Midbrain (tissue), 1 donor: ENCODE measurements at regions not wholly inside any gene's neighbourhood (a gene's known extent, or its start where the extent isn't known, plus 50 kb on each side); places are given as distances from the start of the nearest gene placed in this dataset.
"Not testable (repeated sequence)": the region's sequence is repeated elsewhere in the genome, so short reads cannot be mapped to it uniquely, and the experiment has no call there.

Experiments used
- DNase-seq: peaks from one replicate; lab custom pipeline; 2025; lab: John Stamatoyannopoulos, UW

DNA sequence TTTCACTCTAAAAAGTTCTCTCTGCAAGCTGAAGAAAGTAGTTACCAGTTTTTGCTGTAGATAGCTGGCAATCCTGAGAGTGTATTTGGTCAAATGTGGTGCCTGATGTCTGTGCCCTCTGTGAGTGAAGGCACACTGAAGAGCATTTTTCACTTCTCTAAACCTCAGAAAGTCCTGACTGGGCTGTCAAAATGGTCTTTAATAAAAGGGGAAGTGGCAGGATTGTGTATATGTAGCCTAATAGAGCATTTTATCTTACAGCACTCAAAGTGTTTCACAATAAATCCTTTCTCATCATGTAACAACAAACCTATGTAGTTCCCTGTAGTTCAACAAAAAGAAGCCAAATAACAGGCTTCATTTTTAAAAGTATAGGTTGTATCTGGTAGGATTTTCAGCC lies 1552.3 kb upstream of the SLC39A10 start:
- peak; percentile 25 for DNase-seq

DNA sequence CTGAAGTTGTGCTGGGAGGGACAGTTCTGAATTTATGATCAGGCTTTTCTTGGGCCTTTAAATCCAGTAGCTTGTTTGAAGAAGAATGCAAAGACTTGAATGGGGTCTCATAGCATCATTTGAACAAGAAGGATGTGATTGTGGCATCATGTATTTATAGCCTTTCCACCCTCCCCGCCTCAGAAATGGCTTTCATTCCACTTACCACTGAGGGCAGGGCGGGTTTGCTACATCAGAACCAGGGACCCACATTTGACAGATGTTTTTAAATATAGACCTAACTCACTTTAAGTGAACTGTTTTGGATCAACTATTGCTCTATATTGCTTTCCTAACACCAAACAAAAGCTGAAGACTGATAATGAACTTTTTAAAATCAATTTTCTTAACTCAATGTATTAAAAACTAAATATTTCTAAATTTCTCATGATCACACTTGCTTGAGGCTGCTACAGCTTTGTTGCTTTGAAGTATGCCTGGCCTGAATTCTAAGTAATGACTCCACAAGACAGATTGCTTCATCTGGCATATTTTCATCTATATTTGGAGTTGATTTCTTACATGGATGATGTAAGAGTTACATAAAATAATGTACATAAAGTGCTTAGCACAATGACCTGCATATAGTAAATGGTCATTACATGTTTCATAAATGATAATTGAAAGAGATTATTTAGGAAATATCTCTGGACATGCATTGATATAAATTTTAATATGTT lies 1552.9 kb upstream of the SLC39A10 start:
- no peak for DNase-seq

DNA sequence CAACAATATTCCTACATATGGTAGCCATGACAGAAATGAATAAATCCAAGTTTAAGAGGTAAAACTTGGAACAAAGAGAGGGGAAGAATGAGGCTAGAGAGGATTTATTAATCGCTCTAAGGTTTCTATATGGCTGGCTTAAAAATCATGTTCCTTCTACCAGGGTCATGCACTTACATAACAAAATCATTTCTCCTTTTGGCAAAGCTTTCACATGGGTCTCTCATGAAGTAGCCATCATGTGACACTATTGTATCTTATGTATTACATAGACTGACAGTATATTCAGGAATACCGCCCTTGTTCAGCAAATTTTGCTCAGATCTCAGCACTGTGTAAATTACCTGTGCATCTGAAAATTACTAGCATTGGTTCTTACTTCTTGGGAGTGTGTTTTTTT lies 1554.5 kb upstream of the SLC39A10 start:
- no peak for DNase-seq

DNA sequence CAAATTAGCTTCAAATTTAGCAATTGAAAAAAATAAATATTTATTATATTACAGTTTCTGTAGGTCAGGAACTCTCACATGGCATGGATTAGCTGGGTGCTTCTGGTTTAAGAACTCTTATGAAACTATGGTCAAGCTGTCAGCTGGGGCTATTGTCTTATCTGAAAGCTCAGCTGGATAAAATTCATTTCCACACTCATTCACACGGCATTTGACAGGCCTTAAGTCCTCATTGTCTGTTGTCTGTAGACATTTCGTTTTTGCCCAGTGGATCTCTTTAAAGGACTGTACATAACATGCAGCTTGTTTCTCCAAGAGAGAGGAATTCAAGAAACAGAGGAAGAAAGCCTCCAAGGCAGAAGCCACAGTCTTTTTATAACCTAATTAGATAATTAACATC lies 1556.8 kb upstream of the SLC39A10 start:
- no peak for DNase-seq

DNA sequence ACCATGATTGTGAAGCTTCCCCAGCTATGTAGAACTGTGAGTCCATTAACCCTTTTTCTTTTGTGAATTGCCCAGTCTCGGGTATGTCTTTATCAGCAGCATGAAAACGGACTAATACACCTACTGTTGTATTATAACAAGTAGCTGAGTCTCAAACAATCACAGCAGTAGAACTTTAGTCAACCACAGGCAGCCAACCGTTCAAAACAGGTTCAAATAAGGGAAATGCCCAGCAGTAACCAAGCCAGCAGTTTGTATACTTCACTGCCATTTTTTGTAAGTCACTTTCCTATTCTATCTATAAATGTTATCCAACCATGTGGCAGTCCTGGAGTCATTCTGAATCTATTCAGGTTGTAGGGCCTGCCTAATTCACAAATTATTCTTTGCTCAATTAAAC lies 1560.6 kb upstream of the SLC39A10 start:
- DNase-seq = no peak

DNA sequence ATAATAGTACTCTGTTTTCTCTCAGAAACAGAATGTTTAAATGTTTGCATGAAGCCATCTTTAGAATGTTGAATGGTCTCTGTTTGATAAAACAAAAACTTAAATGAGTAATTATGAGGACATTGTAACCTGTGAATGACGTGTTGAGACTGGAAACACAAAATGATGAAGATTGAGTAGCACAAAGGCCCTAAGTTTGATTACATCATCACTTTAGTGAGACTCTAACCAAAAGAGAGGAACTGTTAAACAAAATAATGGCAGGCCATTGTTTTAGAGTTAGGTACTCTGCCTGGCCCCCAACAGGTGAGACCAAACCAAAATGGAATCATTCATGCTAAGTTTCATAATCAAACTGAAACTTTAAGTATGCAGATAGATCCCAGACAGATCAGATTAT lies 1561.7 kb upstream of the SLC39A10 start:
- DNase-seq = no peak

DNA sequence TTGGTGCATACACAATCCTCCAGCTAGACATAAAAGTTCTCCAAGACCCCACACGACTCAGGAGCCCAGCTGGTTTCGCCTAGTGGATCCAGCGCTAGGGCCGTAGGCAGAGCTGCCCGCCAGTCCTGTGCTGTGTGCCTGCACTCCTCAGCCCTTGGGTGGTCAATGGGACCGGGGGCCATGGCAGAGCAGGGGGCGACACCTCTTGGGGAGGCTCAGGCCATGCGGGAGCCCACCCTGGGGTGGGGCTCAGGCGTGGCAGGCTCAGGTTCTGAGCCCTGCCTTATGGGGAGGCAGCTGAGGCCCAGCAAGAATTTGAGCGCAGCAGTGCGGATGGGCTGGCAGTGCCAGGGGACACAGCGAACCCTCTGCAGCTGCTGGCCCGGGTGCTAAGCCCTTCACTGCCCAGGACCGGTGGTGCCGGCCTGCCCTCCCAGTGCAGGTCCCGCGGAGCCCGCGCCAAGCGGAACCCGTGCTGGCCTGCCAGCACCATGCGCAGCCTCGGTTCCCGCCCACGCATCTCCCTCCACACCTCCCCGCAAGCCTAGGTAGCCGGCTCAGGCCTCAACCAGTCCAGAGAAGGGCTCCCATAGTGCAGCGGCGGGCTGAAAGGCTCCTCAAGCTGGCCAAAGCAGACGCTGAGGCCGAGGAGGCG lies 1566.6 kb upstream of the SLC39A10 start:
- no peak for DNase-seq

DNA sequence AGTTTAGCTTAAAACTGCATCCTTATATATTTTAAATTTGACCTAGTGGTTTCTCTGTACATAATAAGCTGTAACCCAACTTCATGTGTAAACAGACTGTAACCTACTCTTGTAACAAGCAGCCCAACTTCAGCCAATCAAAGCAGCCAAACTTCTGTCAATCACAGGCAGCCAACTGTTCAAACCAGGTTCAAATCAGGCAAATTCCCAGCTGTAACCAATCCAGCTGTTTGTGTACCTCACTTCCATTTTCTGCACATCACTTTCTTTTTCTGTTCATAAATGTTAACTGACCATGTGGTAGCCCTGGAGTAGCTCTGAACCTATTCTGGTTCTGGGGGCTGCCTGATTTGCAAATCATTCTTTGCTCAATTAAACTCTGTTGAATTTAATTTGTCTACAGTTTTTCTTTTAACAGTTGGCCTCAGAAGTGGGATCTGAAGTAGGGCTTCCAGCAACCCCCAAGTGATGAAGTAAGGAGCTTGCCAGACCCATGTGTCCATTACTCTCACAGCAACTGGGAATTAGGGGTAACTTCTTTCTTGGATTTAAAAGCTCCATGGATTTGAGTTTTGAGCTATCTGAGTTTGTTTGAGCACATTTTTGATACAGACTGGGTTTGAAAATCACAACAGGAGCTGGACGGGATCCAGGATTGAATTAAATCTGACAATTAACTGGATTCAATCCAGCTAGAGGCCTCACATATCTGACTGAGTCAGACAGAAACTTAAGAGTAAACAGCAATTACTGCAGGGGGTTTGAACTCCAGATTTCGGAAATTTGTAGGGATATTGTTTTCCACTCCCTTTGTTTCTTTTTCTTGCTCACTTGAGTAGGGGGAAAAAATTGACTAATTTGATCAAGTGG lies 1569.7 kb upstream of the SLC39A10 start:
- no peak for DNase-seq

DNA sequence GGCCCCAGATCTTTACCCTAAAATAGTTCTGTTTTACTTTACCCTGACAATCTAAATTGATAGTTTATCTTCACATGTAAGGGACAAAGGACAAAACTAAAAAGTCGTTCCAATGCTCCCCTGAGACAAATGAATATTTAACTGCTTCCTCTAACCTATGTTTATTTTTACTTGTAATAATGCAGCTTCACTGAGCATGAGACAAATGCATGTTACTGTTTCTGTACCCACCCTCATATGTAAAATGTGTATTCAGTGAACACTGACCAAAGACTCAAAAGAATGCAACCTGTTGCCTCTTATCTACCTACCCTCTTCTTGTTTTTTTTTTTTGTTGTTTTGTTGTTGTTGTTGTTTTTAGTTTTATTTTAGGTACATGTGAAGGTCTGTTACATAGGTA lies 1570.9 kb upstream of the SLC39A10 start:
- DNase-seq = no peak

DNA sequence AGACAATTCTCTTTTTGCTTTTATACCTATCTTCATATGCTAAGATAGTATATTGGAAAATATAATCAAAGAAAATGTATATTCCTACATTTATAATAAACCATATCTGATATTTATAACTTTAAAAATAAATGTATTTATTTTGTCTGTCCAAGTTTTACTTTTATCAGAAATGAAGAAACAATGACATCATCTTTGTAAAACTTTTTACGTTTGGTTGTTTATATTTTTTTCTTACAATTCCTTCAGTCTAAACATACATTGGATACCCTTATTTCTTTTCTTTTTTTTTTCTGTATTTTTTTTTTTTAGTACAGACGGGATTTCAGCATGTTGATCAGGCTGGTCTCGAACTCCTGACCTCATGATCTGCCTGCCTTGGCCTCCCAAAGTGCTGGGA lies 1577.0 kb upstream of the SLC39A10 start:
- DNase-seq = no peak

DNA sequence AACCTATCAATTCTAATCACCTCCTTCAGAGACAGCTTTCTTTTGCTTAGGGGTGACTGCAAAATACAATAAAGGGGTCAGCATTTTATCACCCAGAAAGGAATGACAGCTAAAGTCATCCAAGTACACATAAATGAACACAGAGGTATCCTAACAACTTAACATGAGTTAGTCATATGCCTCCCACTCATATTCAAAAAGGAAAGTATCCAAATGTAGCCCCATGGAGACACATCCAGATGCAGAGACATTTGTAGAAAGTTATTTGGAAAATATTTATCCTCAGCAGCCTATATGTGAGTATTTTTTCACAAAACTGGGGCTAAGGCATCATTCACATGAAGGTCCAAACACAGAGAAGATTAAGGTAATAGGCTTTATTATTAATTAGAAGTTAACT lies 1579.7 kb upstream of the SLC39A10 start:
- no peak for DNase-seq

DNA sequence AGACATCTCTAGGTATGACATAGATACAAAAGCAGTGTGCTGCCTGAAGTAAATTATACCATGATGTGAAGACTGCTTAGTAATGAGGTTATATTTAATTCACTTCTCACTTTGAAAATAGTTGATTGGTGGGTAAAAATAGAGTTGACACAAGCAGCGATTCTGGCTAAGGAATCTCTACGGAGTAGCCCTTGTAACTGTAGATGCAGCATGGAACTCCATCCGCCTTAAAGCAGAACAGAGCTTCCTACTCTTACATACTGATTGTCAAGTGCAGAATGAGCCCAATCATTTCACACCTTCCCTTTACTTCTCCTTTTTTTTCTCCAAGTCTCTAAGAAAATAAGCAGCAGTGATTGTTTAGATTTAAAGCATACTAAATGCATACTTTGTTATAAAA lies 1594.6 kb upstream of the SLC39A10 start:
- no peak for DNase-seq

DNA sequence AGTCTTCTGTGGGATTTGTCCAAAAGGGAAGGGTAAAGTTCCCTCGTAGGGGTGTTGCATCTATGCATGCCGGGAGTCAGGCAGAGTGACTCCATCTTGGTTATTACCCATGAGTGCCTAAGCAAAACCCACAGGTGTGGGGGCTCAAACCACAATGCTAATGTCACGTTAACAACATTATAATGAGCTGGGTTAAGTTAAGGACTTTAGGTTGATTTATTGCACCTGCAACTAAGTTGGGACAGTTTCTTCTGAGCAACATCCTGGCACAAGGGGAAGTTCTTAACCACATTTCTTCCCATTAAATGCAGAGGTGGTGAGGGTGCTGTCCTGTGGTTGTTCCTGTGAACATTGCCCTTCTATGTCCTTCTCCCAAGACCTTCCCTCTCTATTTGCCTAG lies 1596.8 kb upstream of the SLC39A10 start:
- DNase-seq = no peak

DNA sequence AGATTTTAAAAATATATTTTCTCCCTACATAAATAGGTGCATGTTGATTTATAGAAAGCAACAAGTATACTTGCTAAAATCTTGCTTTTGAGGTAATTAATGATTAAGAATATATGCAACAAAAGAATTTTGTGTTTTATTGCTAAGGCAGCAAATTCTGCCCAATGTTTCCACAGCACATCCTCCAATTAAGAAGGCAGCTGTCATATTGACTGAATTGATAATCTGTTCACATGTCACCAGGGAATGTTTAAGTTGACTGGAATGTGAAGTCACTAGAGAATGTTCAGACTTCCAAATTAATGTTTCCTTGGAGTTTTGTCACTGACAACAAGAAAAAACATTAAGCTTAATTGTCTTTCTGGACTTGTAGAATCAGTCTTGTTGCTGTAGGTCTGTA lies 1602.7 kb upstream of the SLC39A10 start:
- DNase-seq = no peak

DNA sequence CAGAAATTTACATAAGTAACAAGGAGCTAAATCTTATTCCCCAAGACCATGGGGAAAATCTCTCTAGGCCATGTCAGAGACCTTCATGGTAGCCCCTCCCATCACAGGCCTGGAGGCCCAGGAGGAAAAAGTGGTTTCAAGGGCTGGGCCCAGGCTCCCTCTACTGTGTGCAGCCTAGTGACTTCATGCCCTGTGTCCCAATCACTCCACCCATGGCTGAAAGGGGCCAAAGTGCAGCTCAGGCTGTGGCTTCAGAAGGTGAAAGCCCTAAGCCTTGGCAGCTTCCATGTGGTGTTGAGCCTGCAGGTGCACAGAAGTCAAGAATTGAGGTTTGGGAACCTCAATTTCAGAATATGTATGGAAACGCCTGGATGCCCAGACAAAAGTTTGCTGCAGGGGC lies 1612.7 kb upstream of the SLC39A10 start:
- no peak for DNase-seq

DNA sequence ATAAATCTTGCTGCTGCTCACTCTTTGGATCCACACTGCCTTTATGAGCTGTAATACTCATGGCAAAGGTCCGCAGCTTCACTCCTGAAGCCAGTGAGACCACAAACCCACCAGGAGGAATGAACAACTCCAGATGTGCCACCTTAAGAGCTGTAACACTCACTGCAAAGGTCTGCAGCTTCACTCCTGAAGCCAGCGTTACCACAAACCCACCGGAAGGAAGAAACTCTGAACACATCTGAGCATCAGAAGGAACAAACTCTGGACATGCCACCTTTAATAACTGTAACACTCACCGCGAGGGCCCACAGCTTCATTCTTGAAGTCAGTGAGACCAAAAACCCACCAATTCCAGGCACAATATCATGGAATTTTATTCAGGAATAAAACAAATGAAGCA lies 1635.9 kb upstream of the SLC39A10 start:
- not testable (repeated sequence) for DNase-seq

DNA sequence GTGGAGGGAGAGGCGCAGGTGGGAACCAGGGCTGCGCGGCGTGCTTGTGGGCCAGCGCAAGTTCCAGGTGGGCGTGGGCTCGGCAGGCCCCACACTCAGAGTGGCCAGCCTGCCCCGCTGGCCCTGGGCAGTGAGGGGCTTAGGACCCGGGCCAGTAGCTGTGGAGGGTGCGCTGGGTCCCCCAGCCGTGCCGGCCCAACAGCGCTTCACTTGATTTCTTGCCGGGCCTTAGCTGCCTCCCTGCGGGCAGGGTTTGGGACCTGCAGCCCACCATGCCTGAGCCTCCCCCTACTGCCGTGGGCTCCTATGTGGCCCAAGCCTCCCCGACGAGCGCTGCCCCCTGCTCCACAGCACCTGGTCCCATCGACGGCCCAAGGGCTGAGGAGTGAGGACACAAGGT lies 1636.9 kb upstream of the SLC39A10 start:
- DNase-seq = no peak

DNA sequence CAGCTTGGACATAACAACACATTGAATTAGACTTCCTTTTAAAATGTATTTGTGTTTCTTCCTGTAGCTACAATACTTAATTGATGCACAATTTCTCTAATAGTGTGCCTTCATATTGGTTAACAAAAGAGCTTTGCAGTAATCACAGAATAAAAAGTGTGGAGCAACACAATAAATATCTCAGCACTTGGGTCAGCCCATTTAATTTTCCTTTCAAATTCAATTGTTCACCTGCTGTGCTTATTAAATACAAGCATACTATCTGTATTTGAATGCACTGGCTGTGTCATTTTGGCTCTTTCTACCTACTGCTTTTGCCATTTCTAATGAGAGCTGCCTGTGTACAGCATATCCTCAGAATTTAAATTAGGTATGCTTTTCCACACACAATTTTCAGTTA lies 1641.3 kb upstream of the SLC39A10 start:
- no peak for DNase-seq

DNA sequence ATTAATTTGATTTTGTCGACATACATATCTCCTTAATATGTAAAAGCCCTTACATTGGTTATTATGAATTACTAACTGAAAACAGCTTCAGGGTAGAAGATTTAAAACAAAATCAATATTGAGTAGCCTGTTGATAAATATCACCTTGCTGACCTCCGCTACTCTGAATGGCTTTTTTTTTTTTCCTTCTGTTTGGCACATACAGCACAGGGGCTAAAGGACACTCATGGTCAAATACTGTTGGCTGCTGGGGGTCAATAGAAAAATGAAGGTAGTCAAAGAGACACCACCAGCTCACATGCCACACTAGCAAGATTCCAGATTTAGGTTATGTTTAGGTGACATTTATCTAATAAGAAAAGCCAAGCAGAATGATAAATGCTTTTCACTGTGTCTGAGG lies 1642.4 kb upstream of the SLC39A10 start:
- DNase-seq = no peak

DNA sequence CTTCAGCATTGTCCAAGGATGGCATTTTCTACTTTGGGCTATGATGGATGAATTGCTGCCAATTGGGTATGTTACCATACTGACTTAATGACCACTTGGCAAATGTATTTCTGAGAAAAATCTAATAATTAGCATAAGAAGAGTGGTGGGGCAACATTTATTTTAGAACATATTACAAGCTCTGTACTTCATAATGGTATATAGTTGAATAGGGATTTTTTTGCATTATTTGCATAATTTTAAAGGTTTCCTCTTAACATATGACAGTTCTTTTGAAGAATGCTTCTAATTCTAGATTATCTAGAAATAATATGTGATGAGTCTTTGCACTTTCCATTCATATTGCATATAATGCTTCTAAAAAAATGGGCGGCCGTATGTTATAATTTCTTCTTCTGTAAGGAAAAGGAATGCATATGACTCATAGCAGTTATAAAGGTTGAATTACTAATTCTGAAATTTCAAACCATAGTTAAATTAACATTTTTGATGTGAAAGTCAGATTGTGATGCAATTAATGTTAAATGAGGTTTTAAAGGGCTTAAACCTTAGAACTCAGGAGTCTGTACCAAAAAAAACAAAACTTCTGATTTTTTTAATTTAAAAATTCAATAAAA lies 1652.3 kb upstream of the SLC39A10 start:
- no peak for DNase-seq

DNA sequence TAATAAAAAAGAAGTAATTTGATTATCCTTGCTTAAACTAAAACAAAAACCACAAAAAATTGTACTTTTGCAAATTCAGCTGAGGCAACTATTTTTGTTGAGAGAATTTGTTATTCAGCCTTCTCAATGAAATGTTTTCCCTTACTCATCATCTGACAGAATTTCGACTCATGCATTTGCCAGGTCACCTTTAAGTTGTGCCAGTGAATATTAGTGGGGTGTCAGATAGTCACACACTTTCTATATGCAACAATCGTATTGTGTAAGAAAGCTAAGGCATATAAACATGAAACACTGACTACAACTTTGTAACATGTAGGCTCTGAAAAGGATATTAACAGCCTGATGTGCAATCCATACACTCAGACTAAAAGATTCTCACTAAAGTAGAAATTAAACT lies 1653.1 kb upstream of the SLC39A10 start:
- DNase-seq = no peak

DNA sequence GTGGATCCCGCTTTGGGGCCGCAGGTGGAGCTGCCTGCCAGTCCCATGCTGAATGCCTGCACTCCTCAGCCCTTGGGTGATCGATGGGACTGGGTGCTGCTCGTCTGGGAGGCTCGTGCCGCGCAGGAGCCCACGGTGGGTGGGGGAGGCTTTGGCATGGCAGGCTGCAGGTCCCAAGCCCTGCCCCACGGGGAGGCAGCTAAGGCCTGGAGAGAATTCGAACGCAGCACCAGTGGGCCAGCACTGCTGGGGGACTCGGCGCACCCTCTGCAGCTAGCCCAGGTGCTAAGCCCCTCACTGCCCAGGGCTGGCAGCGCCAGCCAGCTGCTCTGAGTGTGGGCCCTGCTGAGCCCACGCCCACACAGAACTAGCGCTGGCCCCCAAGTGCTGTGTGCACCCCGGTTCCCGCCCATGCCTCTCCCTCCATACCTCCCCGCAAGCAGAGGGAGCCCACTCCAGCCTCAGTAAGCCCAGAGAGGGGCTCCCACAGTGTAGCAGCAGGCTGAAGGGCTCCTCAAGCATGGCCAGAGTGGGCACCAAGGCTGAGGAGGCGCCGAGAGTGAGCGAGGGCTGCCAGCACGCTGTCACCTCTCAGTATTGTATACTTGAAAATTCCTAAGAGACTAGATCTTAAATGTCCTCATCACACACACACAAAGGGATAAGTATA lies 1654.2 kb upstream of the SLC39A10 start:
- no peak for DNase-seq
